ENCODE measurements at regions not wholly inside any gene's neighbourhood (a gene's known extent, or its start where the extent isn't known, plus 50 kb on each side); places are given as distances from the start of the nearest gene placed in this dataset.

DNA sequence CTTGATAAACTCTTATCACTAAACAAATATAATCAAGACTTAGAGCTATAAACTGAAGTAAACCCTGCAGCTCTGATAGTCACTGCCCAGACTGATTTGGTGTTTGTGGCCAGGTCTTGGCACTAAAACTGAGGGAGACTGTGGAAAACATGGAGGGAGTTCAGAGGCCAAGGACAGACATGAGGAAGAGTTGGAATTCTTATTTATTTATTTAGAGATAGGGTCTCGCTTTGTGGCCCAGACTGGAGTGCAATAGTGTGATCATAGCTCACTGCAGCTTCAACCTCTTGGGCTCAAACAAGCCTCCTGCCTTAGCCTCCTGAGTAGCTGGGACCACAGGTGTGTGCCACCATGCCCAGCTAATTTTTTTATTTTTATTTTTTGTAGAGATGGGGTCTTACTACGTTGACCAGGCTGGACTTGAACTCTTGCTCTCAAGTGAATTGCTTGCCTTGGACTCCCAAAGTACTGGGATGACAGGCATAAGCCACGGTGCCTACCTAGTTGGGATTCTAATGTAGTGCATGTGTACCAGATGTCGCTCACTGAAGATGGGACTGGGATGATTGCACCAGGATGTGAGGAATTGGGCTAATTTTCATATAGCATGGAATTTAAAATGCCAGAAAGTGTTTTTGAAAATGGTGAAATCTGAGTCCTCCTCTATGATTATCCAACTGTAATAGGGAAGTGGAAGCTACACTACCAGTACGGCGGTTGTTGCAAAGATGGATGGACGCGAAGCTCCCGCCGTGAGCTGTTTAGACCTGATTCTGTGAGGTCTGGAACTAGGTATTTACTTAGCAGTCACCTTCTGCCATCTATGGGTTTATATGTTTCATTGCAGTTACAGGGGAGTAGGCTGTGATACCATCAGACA is 52.7 kb upstream of the CTLA4 start (continued):
- TF ChIP-seq, protein P1, sequence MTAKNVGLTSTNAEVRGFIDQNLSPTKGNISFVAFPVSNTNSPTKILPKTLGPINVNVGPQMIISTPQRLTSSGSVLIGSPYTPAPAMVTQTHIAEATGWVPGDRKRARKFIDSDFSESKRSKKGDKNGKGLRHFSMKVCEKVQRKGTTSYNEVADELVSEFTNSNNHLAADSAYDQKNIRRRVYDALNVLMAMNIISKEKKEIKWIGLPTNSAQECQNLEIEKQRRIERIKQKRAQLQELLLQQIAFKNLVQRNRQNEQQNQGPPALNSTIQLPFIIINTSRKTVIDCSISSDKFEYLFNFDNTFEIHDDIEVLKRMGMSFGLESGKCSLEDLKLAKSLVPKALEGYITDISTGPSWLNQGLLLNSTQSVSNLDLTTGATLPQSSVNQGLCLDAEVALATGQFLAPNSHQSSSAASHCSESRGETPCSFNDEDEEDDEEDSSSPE (CRISPR knock-in tag; IDR thresholded peaks at IDR 0.05) = no peak
- TF ChIP-seq SAFB2 (CRISPR knock-in tag; IDR thresholded peaks at IDR 0.05; ENCODE audit: borderline replicate concordance, low read depth) = no peak
- no peak for TF ChIP-seq ZC3H4 (CRISPR knock-in tag; IDR thresholded peaks at IDR 0.05; ENCODE audit: borderline replicate concordance)
- TF ChIP-seq, protein P2, sequence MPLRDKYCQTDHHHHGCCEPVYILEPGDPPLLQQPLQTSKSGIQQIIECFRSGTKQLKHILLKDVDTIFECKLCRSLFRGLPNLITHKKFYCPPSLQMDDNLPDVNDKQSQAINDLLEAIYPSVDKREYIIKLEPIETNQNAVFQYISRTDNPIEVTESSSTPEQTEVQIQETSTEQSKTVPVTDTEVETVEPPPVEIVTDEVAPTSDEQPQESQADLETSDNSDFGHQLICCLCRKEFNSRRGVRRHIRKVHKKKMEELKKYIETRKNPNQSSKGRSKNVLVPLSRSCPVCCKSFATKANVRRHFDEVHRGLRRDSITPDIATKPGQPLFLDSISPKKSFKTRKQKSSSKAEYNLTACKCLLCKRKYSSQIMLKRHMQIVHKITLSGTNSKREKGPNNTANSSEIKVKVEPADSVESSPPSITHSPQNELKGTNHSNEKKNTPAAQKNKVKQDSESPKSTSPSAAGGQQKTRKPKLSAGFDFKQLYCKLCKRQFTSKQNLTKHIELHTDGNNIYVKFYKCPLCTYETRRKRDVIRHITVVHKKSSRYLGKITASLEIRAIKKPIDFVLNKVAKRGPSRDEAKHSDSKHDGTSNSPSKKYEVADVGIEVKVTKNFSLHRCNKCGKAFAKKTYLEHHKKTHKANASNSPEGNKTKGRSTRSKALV (CRISPR knock-in tag; IDR thresholded peaks at IDR 0.05) = no peak
- TF ChIP-seq, protein P3, sequence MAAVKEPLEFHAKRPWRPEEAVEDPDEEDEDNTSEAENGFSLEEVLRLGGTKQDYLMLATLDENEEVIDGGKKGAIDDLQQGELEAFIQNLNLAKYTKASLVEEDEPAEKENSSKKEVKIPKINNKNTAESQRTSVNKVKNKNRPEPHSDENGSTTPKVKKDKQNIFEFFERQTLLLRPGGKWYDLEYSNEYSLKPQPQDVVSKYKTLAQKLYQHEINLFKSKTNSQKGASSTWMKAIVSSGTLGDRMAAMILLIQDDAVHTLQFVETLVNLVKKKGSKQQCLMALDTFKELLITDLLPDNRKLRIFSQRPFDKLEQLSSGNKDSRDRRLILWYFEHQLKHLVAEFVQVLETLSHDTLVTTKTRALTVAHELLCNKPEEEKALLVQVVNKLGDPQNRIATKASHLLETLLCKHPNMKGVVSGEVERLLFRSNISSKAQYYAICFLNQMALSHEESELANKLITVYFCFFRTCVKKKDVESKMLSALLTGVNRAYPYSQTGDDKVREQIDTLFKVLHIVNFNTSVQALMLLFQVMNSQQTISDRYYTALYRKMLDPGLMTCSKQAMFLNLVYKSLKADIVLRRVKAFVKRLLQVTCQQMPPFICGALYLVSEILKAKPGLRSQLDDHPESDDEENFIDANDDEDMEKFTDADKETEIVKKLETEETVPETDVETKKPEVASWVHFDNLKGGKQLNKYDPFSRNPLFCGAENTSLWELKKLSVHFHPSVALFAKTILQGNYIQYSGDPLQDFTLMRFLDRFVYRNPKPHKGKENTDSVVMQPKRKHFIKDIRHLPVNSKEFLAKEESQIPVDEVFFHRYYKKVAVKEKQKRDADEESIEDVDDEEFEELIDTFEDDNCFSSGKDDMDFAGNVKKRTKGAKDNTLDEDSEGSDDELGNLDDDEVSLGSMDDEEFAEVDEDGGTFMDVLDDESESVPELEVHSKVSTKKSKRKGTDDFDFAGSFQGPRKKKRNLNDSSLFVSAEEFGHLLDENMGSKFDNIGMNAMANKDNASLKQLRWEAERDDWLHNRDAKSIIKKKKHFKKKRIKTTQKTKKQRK (IDR thresholded peaks at IDR 0.05; ENCODE audit: low read length) = no peak
- TF ChIP-seq, protein P4, sequence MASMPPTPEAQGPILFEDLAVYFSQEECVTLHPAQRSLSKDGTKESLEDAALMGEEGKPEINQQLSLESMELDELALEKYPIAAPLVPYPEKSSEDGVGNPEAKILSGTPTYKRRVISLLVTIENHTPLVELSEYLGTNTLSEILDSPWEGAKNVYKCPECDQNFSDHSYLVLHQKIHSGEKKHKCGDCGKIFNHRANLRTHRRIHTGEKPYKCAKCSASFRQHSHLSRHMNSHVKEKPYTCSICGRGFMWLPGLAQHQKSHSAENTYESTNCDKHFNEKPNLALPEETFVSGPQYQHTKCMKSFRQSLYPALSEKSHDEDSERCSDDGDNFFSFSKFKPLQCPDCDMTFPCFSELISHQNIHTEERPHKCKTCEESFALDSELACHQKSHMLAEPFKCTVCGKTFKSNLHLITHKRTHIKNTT (CRISPR knock-in tag; IDR thresholded peaks at IDR 0.05) = no peak
- no peak for TF ChIP-seq NPAS2 (CRISPR knock-in tag; IDR thresholded peaks at IDR 0.05; ENCODE audit: borderline replicate concordance)
- no peak for TF ChIP-seq ZNF224 (CRISPR knock-in tag; IDR thresholded peaks at IDR 0.05)
- TF ChIP-seq POLR2AphosphoS2 (IDR thresholded peaks at IDR 0.05; ENCODE audit: low read depth, low read length) = no peak
- TF ChIP-seq ZFP41 (CRISPR knock-in tag; IDR thresholded peaks at IDR 0.05; ENCODE audit: borderline replicate concordance) = no peak
- TF ChIP-seq ZNF644 (CRISPR knock-in tag; IDR thresholded peaks at IDR 0.05; ENCODE audit: low read depth) = peak; percentile 66
- TF ChIP-seq ZNF788 (CRISPR knock-in tag; IDR thresholded peaks at IDR 0.05; ENCODE audit: borderline replicate concordance) = no peak
- TF ChIP-seq ARNT (IDR thresholded peaks at IDR 0.05) = no peak
- 0 out of 2 replicates have a peak, but pooled peaks have one; percentile 32 for TF ChIP-seq SP140L (CRISPR knock-in tag; IDR thresholded peaks at IDR 0.05; ENCODE audit: borderline replicate concordance)
- TF ChIP-seq MYC (CRISPR knock-in tag; IDR thresholded peaks at IDR 0.05; ENCODE audit: borderline replicate concordance) = no peak
- TF ChIP-seq, protein P5, sequence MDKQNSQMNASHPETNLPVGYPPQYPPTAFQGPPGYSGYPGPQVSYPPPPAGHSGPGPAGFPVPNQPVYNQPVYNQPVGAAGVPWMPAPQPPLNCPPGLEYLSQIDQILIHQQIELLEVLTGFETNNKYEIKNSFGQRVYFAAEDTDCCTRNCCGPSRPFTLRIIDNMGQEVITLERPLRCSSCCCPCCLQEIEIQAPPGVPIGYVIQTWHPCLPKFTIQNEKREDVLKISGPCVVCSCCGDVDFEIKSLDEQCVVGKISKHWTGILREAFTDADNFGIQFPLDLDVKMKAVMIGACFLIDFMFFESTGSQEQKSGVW (CRISPR knock-in tag; IDR thresholded peaks at IDR 0.05; ENCODE audit: borderline replicate concordance) = no peak

Measured in HepG2 (cell line).